Trophoblast cell (in vitro differentiated cells and primary cell): ENCODE measurements at regions not wholly inside any gene's neighbourhood (a gene's known extent, or its start where the extent isn't known, plus 50 kb on each side); places are given as distances from the start of the nearest gene placed in this dataset.

Source experiments
- DNase-seq, 2 donors: peaks; one replicate each; pipeline ENCODE4 v3.0.0-alpha.2; 2016
- H2AFZ ChIP-seq: 2 replicates; pipeline ENCODE4 v1.6.1; 2013; ENCODE audit warnings: low read length, moderate library complexity, mild to moderate bottlenecking; ENCODE audit not compliant: insufficient read depth, poor library complexity
- H2AK5ac ChIP-seq: 2 replicates; pipeline ENCODE4 v1.6.1; 2013; ENCODE audit warnings: mild to moderate bottlenecking, low read length
- H2BK120ac ChIP-seq: 2 replicates; pipeline ENCODE4 v1.6.1; 2013; ENCODE audit warnings: low read length, mild to moderate bottlenecking, moderate library complexity; ENCODE audit not compliant: insufficient read depth, poor library complexity
- H2BK12ac ChIP-seq: 2 replicates; pipeline ENCODE4 v1.6.1; 2013; ENCODE audit warnings: mild to moderate bottlenecking, low read length, moderate library complexity
- H2BK5ac ChIP-seq: 2 replicates; pipeline ENCODE4 v1.6.1; 2013; ENCODE audit warnings: low read length, low read depth, moderate library complexity, mild to moderate bottlenecking; ENCODE audit not compliant: poor library complexity
- H3K14ac ChIP-seq: 2 replicates; pipeline ENCODE4 v1.6.1; 2013; ENCODE audit warnings: mild to moderate bottlenecking, low read length
- H3K18ac ChIP-seq: 2 replicates; pipeline ENCODE4 v1.6.1; 2013; ENCODE audit warnings: mild to moderate bottlenecking, low read length
- H3K23ac ChIP-seq: 2 replicates; pipeline ENCODE4 v1.6.1; 2013; ENCODE audit warnings: low read length
- H3K27ac ChIP-seq: 2 replicates; pipeline ENCODE4 v1.5.1; 2013; ENCODE audit warnings: low read depth, mild to moderate bottlenecking, inconsistent platforms, low read length, moderate library complexity
- H3K27me3 ChIP-seq: 2 replicates; pipeline ENCODE4 v1.6.1; 2013; ENCODE audit warnings: inconsistent platforms, mild to moderate bottlenecking, low read length, moderate library complexity; ENCODE audit not compliant: insufficient read depth
- H3K36me3 ChIP-seq, 2 experiments: 1 replicate in 1 of 2; 2 replicates in 1 of 2; pipeline ENCODE4 v1.6.1; 2013; ENCODE audit warnings: low read length in 2 of 2, mild to moderate bottlenecking in 2 of 2, moderate library complexity in 1 of 2; ENCODE audit not compliant: insufficient read depth in 2 of 2, control insufficient read depth in 1 of 2
- H3K4ac ChIP-seq: 2 replicates; pipeline ENCODE4 v1.6.1; 2013; ENCODE audit warnings: low read depth, mild to moderate bottlenecking, low read length, moderate library complexity
- H3K4me1 ChIP-seq, 2 experiments: 1 replicate in 1 of 2; 2 replicates in 1 of 2; pipeline ENCODE4 v1.6.1; 2013; ENCODE audit warnings: low read length in 2 of 2, mild to moderate bottlenecking in 2 of 2, moderate library complexity in 1 of 2; ENCODE audit not compliant: insufficient read depth in 2 of 2, control insufficient read depth in 1 of 2
- H3K4me2 ChIP-seq: 2 replicates; pipeline ENCODE4 v1.6.1; 2013; ENCODE audit warnings: inconsistent platforms, mild to moderate bottlenecking, low read length, moderate library complexity
- H3K4me3 ChIP-seq: 2 replicates; pipeline ENCODE4 v1.5.1; 2013; ENCODE audit warnings: mild to moderate bottlenecking, low read depth, low read length, inconsistent platforms
- H3K79me1 ChIP-seq: one replicate; pipeline ENCODE4 v1.6.1; 2013; ENCODE audit warnings: low read length
- H3K79me2 ChIP-seq: 2 replicates; pipeline ENCODE4 v1.6.1; 2013; ENCODE audit warnings: low read length, mild to moderate bottlenecking; ENCODE audit not compliant: control insufficient read depth, insufficient read depth, poor library complexity
- H3K9ac ChIP-seq: 2 replicates; pipeline ENCODE4 v1.6.1; 2013; ENCODE audit warnings: mild to moderate bottlenecking, low read length
- H3K9me3 ChIP-seq: 2 replicates; pipeline ENCODE4 v1.6.1; 2013; ENCODE audit warnings: low read depth, mild to moderate bottlenecking, control low read depth, inconsistent platforms, low read length; ENCODE audit not compliant: insufficient read depth
- H4K12ac ChIP-seq: 2 replicates; pipeline ENCODE4 v1.6.1; 2013; ENCODE audit warnings: low read depth, mild to moderate bottlenecking, low read length, moderate library complexity
- H4K8ac ChIP-seq: 2 replicates; pipeline ENCODE4 v1.6.1; 2013; ENCODE audit warnings: low read depth, mild to moderate bottlenecking, low read length, moderate library complexity
- H4K91ac ChIP-seq: one replicate; pipeline ENCODE4 v1.6.1; 2013; ENCODE audit warnings: low read depth, mild to moderate bottlenecking, low read length, moderate library complexity
- WGBS: extraction: QIAGEN DNeasy Blood & Tissue Kit; methylation state at CpG from one replicate; pipeline ENCODE4 v1.1.7; 2013; ENCODE audit warnings: missing lambda C conversion rate; ENCODE audit not compliant: insufficient read length, insufficient coverage; ENCODE audit errors: extremely low coverage; 5-methylcytosine and 5-hydroxymethylcytosine counted together

- Histone ChIP-seq H3K4me3 (no peak overlapping the region), H3K36me3 (no peaks in the 10 kb centered on the region), H3K4me2 (no peak overlapping the region), H3K9me3 (peaks cover 5% of the 10 kb centered on the region), H2BK5ac (no peak overlapping the region), H3K9ac (no peak overlapping the region), H2AK5ac (no peak overlapping the region), H3K79me2 (no peaks in the 10 kb centered on the region), H2BK12ac (no peak overlapping the region), H3K14ac (no peak overlapping the region), H4K91ac (no peak overlapping the region), H4K8ac (no peak overlapping the region), H3K4ac (no peak overlapping the region), H3K23ac (no peak overlapping the region), H2BK120ac (no peak overlapping the region), H3K27me3 (no peaks in the 10 kb centered on the region), H2AFZ (no peak overlapping the region), H3K4me1 (peaks cover 5 to 8% of the 10 kb centered on the region in 2 experiments), H3K79me1 (peaks cover 2% of the 10 kb centered on the region), H4K12ac (no peak overlapping the region), H3K18ac (no peak overlapping the region), H3K27ac (no peak overlapping the region)
- DNase-seq, result no peak
- no CpG with 5 or more reads among the region's 5 CpGs for WGBS
Observed at GRCh38 chr10:123563994-123564393, 102.2 kb upstream of the GPR26 start.

GRCh38 chr10:123564631-123565030, 101.5 kb upstream of the GPR26 start:
- no peak overlapping the region for H2AK5ac ChIP-seq
- no peak overlapping the region for H4K8ac ChIP-seq
- H3K23ac ChIP-seq, result no peak overlapping the region
- H3K79me2 ChIP-seq, result no peaks in the 10 kb centered on the region
- no peaks in the 10 kb centered on the region for H3K27me3 ChIP-seq
- H3K79me1 ChIP-seq, result peaks cover 2% of the 10 kb centered on the region
- H2AFZ ChIP-seq, result no peak overlapping the region
- no peak overlapping the region for H3K4me2 ChIP-seq
- no peaks in the 10 kb centered on the region for H3K36me3 ChIP-seq
- no peak overlapping the region for H3K14ac ChIP-seq
- H2BK5ac ChIP-seq, result no peak overlapping the region
- no peak overlapping the region for H3K9ac ChIP-seq
- H3K4me3 ChIP-seq, result no peak overlapping the region
- H3K27ac ChIP-seq, result no peak overlapping the region
- no peak overlapping the region for H4K91ac ChIP-seq
- peaks cover 5 to 8% of the 10 kb centered on the region in 2 experiments for H3K4me1 ChIP-seq
- no CpG with 5 or more reads among the region's 4 CpGs for WGBS
- H3K4ac ChIP-seq, result no peak overlapping the region
- no peak overlapping the region for H2BK120ac ChIP-seq
- no peak overlapping the region for H4K12ac ChIP-seq
- H3K18ac ChIP-seq, result no peak overlapping the region
- peak; percentile 29 to 31 for DNase-seq
- H3K9me3 ChIP-seq, result peaks cover 5% of the 10 kb centered on the region
- H2BK12ac ChIP-seq, result no peak overlapping the region

- peak; percentile 33 to 74 for DNase-seq
- Histone ChIP-seq H2BK5ac (no peak overlapping the region), H2AFZ (no peak overlapping the region), H3K14ac (no peak overlapping the region), H3K36me3 (no peaks in the 10 kb centered on the region), H2BK120ac (no peak overlapping the region), H3K23ac (no peak overlapping the region), H3K4ac (no peak overlapping the region), H3K79me1 (peaks cover under 1% of the 10 kb centered on the region), H3K9me3 (peaks cover 5% of the 10 kb centered on the region), H4K12ac (no peak overlapping the region), H2AK5ac (no peak overlapping the region), H3K18ac (no peak overlapping the region), H4K8ac (no peak overlapping the region), H3K4me1 (peaks cover under 1 to 5% of the 10 kb centered on the region in 2 experiments), H3K79me2 (no peaks in the 10 kb centered on the region), H3K9ac (no peak overlapping the region), H4K91ac (no peak overlapping the region), H3K27me3 (no peaks in the 10 kb centered on the region), H3K4me3 (no peak overlapping the region), H2BK12ac (no peak overlapping the region), H3K27ac (no peak overlapping the region), H3K4me2 (no peak overlapping the region)
- WGBS, result no CpG with 5 or more reads among the region's 14 CpGs
Observed at GRCh38 chr10:123565691-123566660, 100.2 kb upstream of the GPR26 start.

GRCh38 chr10:123567984-123568739, 98.0 kb upstream of the GPR26 start:
- WGBS, result no CpG with 5 or more reads among the region's 21 CpGs
- no peak overlapping the region for H2BK5ac ChIP-seq
- H3K27ac ChIP-seq, result no peak overlapping the region
- H4K8ac ChIP-seq, result no peak overlapping the region
- no peak overlapping the region for H3K4me2 ChIP-seq
- no peak overlapping the region for H4K91ac ChIP-seq
- no peak overlapping the region for H3K23ac ChIP-seq
- H3K36me3 ChIP-seq, result no peaks in the 10 kb centered on the region
- no peak overlapping the region for H4K12ac ChIP-seq
- no peak overlapping the region for H3K14ac ChIP-seq
- H3K79me2 ChIP-seq, result no peaks in the 10 kb centered on the region
- no peak overlapping the region for H3K9ac ChIP-seq
- H3K4me3 ChIP-seq, result no peak overlapping the region
- no peak overlapping the region for H3K4ac ChIP-seq
- H3K4me1 ChIP-seq, result no peaks in the 10 kb centered on the region
- no peak overlapping the region for H2AK5ac ChIP-seq
- H3K79me1 ChIP-seq, result no peaks in the 10 kb centered on the region
- H3K9me3 ChIP-seq, result peaks cover 5% of the 10 kb centered on the region
- H3K27me3 ChIP-seq, result no peaks in the 10 kb centered on the region
- H3K18ac ChIP-seq, result no peak overlapping the region
- no peak overlapping the region for H2AFZ ChIP-seq
- H2BK120ac ChIP-seq, result no peak overlapping the region
- no peak for DNase-seq
- H2BK12ac ChIP-seq, result no peak overlapping the region
